GM23338 (cell line): ENCODE measurements at regions not wholly inside any gene's neighbourhood (a gene's known extent, or its start where the extent isn't known, plus 50 kb on each side); places are given as distances from the start of the nearest gene placed in this dataset.

Experiments used
- ATAC-seq: fragments of 200-7000 bp; cut with Tn5 transposase; 3 replicates; pipeline ENCODE4 v1.9.1; 2020
- DNase-seq: peaks from one replicate; pipeline ENCODE4 v3.0.0-alpha.2; 2015; ENCODE audit warnings: low spot score
- H2AFZ ChIP-seq: fragments of 200-600 bp; sonication (generic); 2 replicates; pipeline ENCODE4 v1.8.0; 2016; ENCODE audit warnings: antibody characterized with exemption, mild to moderate bottlenecking, moderate library complexity
- H3F3A ChIP-seq: fragments of 200-600 bp; sonication (generic); replicated peaks from 2 replicates; pipeline ENCODE4 v1.8.0; 2017; ENCODE audit warnings: antibody characterized with exemption, mixed run types, low read depth
- H3K27ac ChIP-seq: fragments of 200-600 bp; sonication (generic); 2 replicates; pipeline ENCODE4 v1.6.1; 2016; ENCODE audit warnings: low read depth
- H3K27me3 ChIP-seq: fragments of 200-600 bp; sonication (generic); 2 replicates; pipeline ENCODE4 v1.8.0; 2016; ENCODE audit warnings: mild to moderate bottlenecking, mixed run types, moderate library complexity; ENCODE audit not compliant: insufficient read depth
- H3K36me3 ChIP-seq: fragments of 200-600 bp; sonication (generic); 2 replicates; pipeline ENCODE4 v1.8.0; 2016; ENCODE audit warnings: mild to moderate bottlenecking; ENCODE audit not compliant: insufficient read depth
- H3K4me1 ChIP-seq: fragments of 200-600 bp; sonication (generic); 2 replicates; pipeline ENCODE4 v1.8.0; 2016; ENCODE audit warnings: mild to moderate bottlenecking, moderate library complexity; ENCODE audit not compliant: insufficient read depth
- H3K4me2 ChIP-seq: fragments of 200-600 bp; sonication (generic); 2 replicates; pipeline ENCODE4 v1.7.1; 2017; ENCODE audit warnings: mixed run types
- H3K4me3 ChIP-seq: fragments of 200-600 bp; sonication (generic); 2 replicates; pipeline ENCODE4 v1.6.1; 2016; ENCODE audit warnings: mixed run types
- H3K79me2 ChIP-seq: fragments of 200-600 bp; sonication (generic); replicated peaks from 2 replicates; pipeline ENCODE4 v1.8.0; 2017; ENCODE audit warnings: mild to moderate bottlenecking; ENCODE audit not compliant: insufficient read depth
- H3K9me2 ChIP-seq: fragments of 200-600 bp; sonication (generic); 2 replicates; pipeline ENCODE4 v1.8.0; 2017; ENCODE audit not compliant: insufficient read depth
- H4K20me1 ChIP-seq: fragments of 200-600 bp; sonication (generic); replicated peaks from 2 replicates; pipeline ENCODE4 v1.8.0; 2017; ENCODE audit warnings: mild to moderate bottlenecking; ENCODE audit not compliant: insufficient read depth
- H3K27ac Mint-ChIP-seq: 2 replicates; pipeline ENCODE4 v1.8.0; 2020; ENCODE audit warnings: inconsistent platforms, mild to moderate bottlenecking, moderate library complexity, mixed read lengths
- H3K27me3 Mint-ChIP-seq: 3 replicates; pipeline ENCODE4 v1.8.0; 2022; ENCODE audit warnings: low read depth, mild to moderate bottlenecking, moderate library complexity, mixed read lengths, inconsistent platforms; ENCODE audit not compliant: insufficient read depth, poor library complexity
- H3K36me3 Mint-ChIP-seq: 3 replicates; pipeline ENCODE4 v1.8.0; 2021; ENCODE audit warnings: low read depth, mild to moderate bottlenecking, inconsistent platforms, moderate library complexity, mixed read lengths
- H3K4me1 Mint-ChIP-seq: 3 replicates; pipeline ENCODE4 v1.8.0; 2020; ENCODE audit warnings: mild to moderate bottlenecking, inconsistent platforms, mixed read lengths
- H3K4me3 Mint-ChIP-seq: 3 replicates; pipeline ENCODE4 v1.8.0; 2021; ENCODE audit warnings: moderate library complexity, mild to moderate bottlenecking, inconsistent platforms, mixed read lengths
- H3K9me3 Mint-ChIP-seq: 3 replicates; pipeline ENCODE4 v1.8.0; 2020; ENCODE audit warnings: moderate library complexity, mild to moderate bottlenecking, inconsistent platforms, mixed read lengths
- CREB1 ChIP-seq: fragments of 250-450 bp; sonication (Bioruptor Pico); IDR thresholded peaks from 2 replicates; pipeline ENCODE4 v1.5.0; 2020; ENCODE audit warnings: low read depth, mild to moderate bottlenecking, moderate library complexity
- EZH2 ChIP-seq: fragments of 200-600 bp; sonication (generic); IDR thresholded peaks from one replicate; pipeline ENCODE4 v1.8.0; 2017; ENCODE audit warnings: antibody characterized with exemption, mild to moderate bottlenecking, low read depth; ENCODE audit not compliant: unreplicated experiment
- EZH2phosphoT487 ChIP-seq: fragments of 200-600 bp; sonication (generic); IDR thresholded peaks from one replicate; pipeline ENCODE4 v1.8.1; 2018; ENCODE audit warnings: antibody characterized with exemption; ENCODE audit not compliant: unreplicated experiment
- JUNB ChIP-seq: IDR thresholded peaks from one replicate; pipeline ENCODE4 v1.6.1; 2016; ENCODE audit warnings: antibody characterized with exemption; ENCODE audit not compliant: unreplicated experiment
- NANOG ChIP-seq: IDR thresholded peaks from 2 replicates; pipeline ENCODE4 v1.6.1; 2016; ENCODE audit warnings: antibody characterized with exemption, borderline replicate concordance
- POLR2AphosphoS5 ChIP-seq: IDR thresholded peaks from 2 replicates; pipeline ENCODE4 v1.6.1; 2016; ENCODE audit warnings: antibody characterized with exemption, low read depth
- STAT1 ChIP-seq: IDR thresholded peaks from one replicate; pipeline ENCODE4 v1.6.1; 2016; ENCODE audit warnings: antibody characterized with exemption; ENCODE audit not compliant: unreplicated experiment
- ZNF114 ChIP-seq: fragments of 250-450 bp; sonication (Bioruptor Pico); IDR thresholded peaks from 2 replicates; pipeline ENCODE4 v1.5.0; 2020; ENCODE audit warnings: mild to moderate bottlenecking, moderate library complexity
- ZNF331 ChIP-seq: fragments of 250-450 bp; sonication (Bioruptor Pico); IDR thresholded peaks from 2 replicates; pipeline ENCODE4 v1.5.0; 2020; ENCODE audit warnings: low read depth, mild to moderate bottlenecking, moderate library complexity
- TF ChIP-seq, protein P1 (sequence below): IDR thresholded peaks from one replicate; pipeline ENCODE4 v1.6.1; 2018; ENCODE audit warnings: antibody characterized with exemption; ENCODE audit not compliant: unreplicated experiment
- TF ChIP-seq, protein P2 (sequence below): IDR thresholded peaks from 2 replicates; pipeline ENCODE4 v1.6.1; 2016; ENCODE audit warnings: antibody characterized with exemption
- TF ChIP-seq, protein P3 (sequence below), 2 experiments: fragments of 200-600 bp in 1 of 2; sonication (generic) in 1 of 2; conservative IDR thresholded peaks; 2 replicates each; pipeline versions ENCODE4 v1.5.1 to v1.6.1; 2016 to 2017; ENCODE audit warnings: antibody characterized with exemption in 2 of 2, low read depth in 2 of 2, mild to moderate bottlenecking in 2 of 2, moderate library complexity in 1 of 2

DNA sequence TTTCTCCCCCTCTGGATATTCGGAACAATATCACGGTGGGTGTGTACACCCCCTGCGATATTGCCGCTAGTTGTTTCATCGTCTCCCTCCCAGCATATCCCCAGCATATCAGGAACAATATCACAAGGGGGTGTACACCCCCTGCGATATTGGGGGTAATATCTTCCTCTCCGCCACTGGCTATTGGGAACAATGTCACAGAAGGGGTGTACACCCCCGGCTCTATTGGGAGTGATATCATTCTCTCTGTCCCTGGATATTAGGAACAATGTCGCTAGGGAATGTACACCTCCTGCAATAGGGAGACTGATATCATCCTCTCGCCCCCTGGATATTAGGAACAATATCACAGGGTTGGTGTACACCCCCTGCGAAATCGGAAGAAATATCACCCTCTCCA is 1932.0 kb downstream of the SUCLG1 start:
- H3K27me3 ChIP-seq, result no peaks in the 10 kb centered on the region
- Mint-ChIP-seq H3K9me3 (peaks cover 3% of the 10 kb centered on the region; the same call in 2 of the 3 replicates), H3K4me3 (no peak overlapping the region), H3K27me3 (peaks cover 4% of the 10 kb centered on the region), H3K27ac (no peak overlapping the region), H3K4me1 (no peaks in the 10 kb centered on the region), H3K36me3 (no peaks in the 10 kb centered on the region)
- no peaks in the 10 kb centered on the region for H3K9me2 ChIP-seq
- H3K4me1 ChIP-seq, result no peaks in the 10 kb centered on the region
- DNase-seq, result no peak
- ATAC-seq, result no peak
- no peak overlapping the region for H3K4me3 ChIP-seq
- no peak overlapping the region for H3K27ac ChIP-seq
- H3F3A ChIP-seq, result no peaks in the 10 kb centered on the region
- H4K20me1 ChIP-seq, result no peaks in the 10 kb centered on the region
- H3K4me2 ChIP-seq, result no peak overlapping the region
- H3K36me3 ChIP-seq, result no peaks in the 10 kb centered on the region
- TF ChIP-seq STAT1 (no peak), ZNF114 (CRISPR knock-in tag) (no peak), POLR2AphosphoS5 (no peak), ZNF331 (CRISPR knock-in tag) (no peak), NANOG (no peak), EZH2 (no peak), JUNB (no peak), EZH2phosphoT487 (no peak), CREB1 (CRISPR knock-in tag) (no peak)
- TF ChIP-seq, protein P1, sequence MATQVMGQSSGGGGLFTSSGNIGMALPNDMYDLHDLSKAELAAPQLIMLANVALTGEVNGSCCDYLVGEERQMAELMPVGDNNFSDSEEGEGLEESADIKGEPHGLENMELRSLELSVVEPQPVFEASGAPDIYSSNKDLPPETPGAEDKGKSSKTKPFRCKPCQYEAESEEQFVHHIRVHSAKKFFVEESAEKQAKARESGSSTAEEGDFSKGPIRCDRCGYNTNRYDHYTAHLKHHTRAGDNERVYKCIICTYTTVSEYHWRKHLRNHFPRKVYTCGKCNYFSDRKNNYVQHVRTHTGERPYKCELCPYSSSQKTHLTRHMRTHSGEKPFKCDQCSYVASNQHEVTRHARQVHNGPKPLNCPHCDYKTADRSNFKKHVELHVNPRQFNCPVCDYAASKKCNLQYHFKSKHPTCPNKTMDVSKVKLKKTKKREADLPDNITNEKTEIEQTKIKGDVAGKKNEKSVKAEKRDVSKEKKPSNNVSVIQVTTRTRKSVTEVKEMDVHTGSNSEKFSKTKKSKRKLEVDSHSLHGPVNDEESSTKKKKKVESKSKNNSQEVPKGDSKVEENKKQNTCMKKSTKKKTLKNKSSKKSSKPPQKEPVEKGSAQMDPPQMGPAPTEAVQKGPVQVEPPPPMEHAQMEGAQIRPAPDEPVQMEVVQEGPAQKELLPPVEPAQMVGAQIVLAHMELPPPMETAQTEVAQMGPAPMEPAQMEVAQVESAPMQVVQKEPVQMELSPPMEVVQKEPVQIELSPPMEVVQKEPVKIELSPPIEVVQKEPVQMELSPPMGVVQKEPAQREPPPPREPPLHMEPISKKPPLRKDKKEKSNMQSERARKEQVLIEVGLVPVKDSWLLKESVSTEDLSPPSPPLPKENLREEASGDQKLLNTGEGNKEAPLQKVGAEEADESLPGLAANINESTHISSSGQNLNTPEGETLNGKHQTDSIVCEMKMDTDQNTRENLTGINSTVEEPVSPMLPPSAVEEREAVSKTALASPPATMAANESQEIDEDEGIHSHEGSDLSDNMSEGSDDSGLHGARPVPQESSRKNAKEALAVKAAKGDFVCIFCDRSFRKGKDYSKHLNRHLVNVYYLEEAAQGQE, result no peak
- TF ChIP-seq, protein P2, sequence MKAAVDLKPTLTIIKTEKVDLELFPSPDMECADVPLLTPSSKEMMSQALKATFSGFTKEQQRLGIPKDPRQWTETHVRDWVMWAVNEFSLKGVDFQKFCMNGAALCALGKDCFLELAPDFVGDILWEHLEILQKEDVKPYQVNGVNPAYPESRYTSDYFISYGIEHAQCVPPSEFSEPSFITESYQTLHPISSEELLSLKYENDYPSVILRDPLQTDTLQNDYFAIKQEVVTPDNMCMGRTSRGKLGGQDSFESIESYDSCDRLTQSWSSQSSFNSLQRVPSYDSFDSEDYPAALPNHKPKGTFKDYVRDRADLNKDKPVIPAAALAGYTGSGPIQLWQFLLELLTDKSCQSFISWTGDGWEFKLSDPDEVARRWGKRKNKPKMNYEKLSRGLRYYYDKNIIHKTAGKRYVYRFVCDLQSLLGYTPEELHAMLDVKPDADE, result no peak
- TF ChIP-seq, protein P3, sequence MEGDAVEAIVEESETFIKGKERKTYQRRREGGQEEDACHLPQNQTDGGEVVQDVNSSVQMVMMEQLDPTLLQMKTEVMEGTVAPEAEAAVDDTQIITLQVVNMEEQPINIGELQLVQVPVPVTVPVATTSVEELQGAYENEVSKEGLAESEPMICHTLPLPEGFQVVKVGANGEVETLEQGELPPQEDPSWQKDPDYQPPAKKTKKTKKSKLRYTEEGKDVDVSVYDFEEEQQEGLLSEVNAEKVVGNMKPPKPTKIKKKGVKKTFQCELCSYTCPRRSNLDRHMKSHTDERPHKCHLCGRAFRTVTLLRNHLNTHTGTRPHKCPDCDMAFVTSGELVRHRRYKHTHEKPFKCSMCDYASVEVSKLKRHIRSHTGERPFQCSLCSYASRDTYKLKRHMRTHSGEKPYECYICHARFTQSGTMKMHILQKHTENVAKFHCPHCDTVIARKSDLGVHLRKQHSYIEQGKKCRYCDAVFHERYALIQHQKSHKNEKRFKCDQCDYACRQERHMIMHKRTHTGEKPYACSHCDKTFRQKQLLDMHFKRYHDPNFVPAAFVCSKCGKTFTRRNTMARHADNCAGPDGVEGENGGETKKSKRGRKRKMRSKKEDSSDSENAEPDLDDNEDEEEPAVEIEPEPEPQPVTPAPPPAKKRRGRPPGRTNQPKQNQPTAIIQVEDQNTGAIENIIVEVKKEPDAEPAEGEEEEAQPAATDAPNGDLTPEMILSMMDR (conservative IDR thresholded peaks at IDR 0.05; ENCODE audit: low read depth in 2 of 2), result no peak
- H2AFZ ChIP-seq, result no peak overlapping the region
- no peaks in the 10 kb centered on the region for H3K79me2 ChIP-seq
